ENCODE measurements at regions not wholly inside any gene's neighbourhood (a gene's known extent, or its start where the extent isn't known, plus 50 kb on each side); places are given as distances from the start of the nearest gene placed in this dataset.

GRCh38 chr11:26105762-26106423, 226.0 kb upstream of the ANO3 start:
- TF ChIP-seq CTCF (IDR thresholded peaks at IDR 0.05): no peak
- no peak for TF ChIP-seq POLR2A (IDR thresholded peaks at IDR 0.05)
